GM10248 (cell line): ENCODE measurements at regions not wholly inside any gene's neighbourhood (a gene's known extent, or its start where the extent isn't known, plus 50 kb on each side); places are given as distances from the start of the nearest gene placed in this dataset.

Experiments
- CTCF ChIA-PET: fragments of 300-600 bp; sonication (Branson Sonifier 250); formaldehyde crosslinking; extraction: SDS; loops from one replicate; lab custom pipeline; 2021; ENCODE audit warnings: antibody characterized with exemption; lab: Yijun Ruan, JAX
- POLR2A ChIA-PET: fragments of 350-650 bp; sonication (Branson Sonifier 250); formaldehyde crosslinking; extraction: SDS; loops from one replicate; lab custom pipeline; 2020; ENCODE audit warnings: antibody characterized with exemption; lab: Yijun Ruan, JAX
- DNase-seq: peaks from one replicate; pipeline ENCODE4 v3.0.0; 2012; ENCODE audit errors: extremely low spot score
- TF ChIP-seq, protein P1 (sequence below): IDR thresholded peaks from 2 replicates; pipeline ENCODE4 v1.5.1; 2012; ENCODE audit warnings: mild to moderate bottlenecking, low read depth; ENCODE audit errors: extremely low read depth, missing control alignments, control extremely low read depth

- CTCF ChIA-PET, result interaction anchor here (1.0 kb wide), 1 partner anchor 14 kb away, joined by 3 read pairs; no protein-coding TSS in a partner anchor
- POLR2A ChIA-PET, result no interaction called here
- TF ChIP-seq, protein P1, sequence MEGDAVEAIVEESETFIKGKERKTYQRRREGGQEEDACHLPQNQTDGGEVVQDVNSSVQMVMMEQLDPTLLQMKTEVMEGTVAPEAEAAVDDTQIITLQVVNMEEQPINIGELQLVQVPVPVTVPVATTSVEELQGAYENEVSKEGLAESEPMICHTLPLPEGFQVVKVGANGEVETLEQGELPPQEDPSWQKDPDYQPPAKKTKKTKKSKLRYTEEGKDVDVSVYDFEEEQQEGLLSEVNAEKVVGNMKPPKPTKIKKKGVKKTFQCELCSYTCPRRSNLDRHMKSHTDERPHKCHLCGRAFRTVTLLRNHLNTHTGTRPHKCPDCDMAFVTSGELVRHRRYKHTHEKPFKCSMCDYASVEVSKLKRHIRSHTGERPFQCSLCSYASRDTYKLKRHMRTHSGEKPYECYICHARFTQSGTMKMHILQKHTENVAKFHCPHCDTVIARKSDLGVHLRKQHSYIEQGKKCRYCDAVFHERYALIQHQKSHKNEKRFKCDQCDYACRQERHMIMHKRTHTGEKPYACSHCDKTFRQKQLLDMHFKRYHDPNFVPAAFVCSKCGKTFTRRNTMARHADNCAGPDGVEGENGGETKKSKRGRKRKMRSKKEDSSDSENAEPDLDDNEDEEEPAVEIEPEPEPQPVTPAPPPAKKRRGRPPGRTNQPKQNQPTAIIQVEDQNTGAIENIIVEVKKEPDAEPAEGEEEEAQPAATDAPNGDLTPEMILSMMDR, result no peak
These were observed 1784.2 kb upstream of the CELF4 start for GRCh38 chr18:39349801-39350200.

GRCh38 chr18:39348757-39349156 is 1783.2 kb upstream of the CELF4 start:
- POLR2A ChIA-PET, result no interaction called here
- CTCF ChIA-PET, result no interaction called here
- DNase-seq, result no peak
- TF ChIP-seq, protein P1, result no peak

More at GRCh38 chr18:39349801-39350200, 1784.2 kb upstream of the CELF4 start:
- DNase-seq, result no peak

- TF ChIP-seq, protein P1, result no peak
- ChIA-PET CTCF (no interaction called here), POLR2A (no interaction called here)
- no peak for DNase-seq
These were observed 1782.1 kb upstream of the CELF4 start for GRCh38 chr18:39347701-39348100.

DNA sequence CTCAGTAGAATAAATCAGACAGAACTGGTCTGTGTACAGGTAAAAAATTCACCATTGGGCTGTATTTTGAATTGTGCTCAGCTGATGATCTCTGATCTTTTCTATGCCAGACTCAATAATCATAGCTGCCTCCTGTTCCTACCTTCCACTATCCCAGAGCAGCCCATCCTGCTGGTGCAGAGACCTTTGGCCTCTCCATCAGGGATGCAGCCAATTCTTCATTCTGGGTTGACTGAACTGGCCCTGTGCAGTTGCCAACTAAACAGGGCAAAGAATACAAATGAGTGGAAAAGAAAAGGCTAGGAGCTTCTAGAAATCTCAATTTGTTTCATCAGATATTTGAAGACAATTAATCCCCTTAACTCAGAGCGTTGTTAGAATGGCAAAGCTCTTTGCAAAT is 1781.3 kb upstream of the CELF4 start:
- DNase-seq, result no peak
- ChIA-PET POLR2A (no interaction called here), CTCF (no interaction called here)
- TF ChIP-seq, protein P1, result no peak

GRCh38 chr18:39345321-39345720 is 1779.7 kb upstream of the CELF4 start:
- TF ChIP-seq, protein P1, result no peak
- CTCF ChIA-PET, result no interaction called here
- POLR2A ChIA-PET, result no interaction called here
- DNase-seq, result no peak

- POLR2A ChIA-PET, result no interaction called here
- DNase-seq, result no peak
- CTCF ChIA-PET, result no interaction called here
- TF ChIP-seq, protein P1, result no peak
These were observed 1778.9 kb upstream of the CELF4 start for GRCh38 chr18:39344487-39344886.

GRCh38 chr18:39341129-39341528 is 1775.5 kb upstream of the CELF4 start:
- ChIA-PET POLR2A (no interaction called here), CTCF (no interaction called here)
- no peak for DNase-seq
- TF ChIP-seq, protein P1, result no peak
